ENCODE measurements at regions not wholly inside any gene's neighbourhood (a gene's known extent, or its start where the extent isn't known, plus 50 kb on each side); places are given as distances from the start of the nearest gene placed in this dataset.

DNA sequence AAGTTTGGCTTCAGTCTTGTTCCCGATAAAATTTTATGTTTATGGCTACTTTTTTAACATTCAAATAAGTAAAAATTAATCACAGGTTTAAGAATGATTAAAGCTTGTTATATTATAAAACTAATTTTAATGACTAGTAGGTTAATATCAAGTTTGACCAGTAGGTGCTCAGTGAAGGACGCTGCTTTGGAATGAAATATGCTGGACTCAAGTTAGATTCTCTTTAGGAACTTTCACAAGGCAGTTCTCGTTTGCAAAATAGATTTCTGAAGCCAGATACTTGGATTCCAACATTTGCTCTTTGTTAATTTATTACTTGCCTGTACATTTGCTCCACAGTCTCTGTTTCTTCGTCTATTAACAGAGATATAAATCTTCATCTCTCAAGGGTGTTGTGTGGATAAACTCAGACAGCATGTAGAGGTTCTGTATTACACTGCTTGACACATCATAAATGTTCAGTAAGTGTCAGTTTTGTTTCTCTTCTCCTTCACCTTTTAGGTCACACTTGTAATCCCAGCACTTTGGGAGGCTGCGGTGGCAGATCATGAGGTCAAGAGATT is 432.8 kb upstream of the CHRM3 start:
- H3K4me2 ChIP-seq: no peak overlapping the region
- no peaks in the 10 kb centered on the region for H4K20me1 ChIP-seq (ENCODE audit: insufficient read depth)
- no peaks in the 10 kb centered on the region for H3K79me2 ChIP-seq (ENCODE audit: low read depth)
- no peaks in the 10 kb centered on the region for H3K9me2 ChIP-seq (ENCODE audit: insufficient read depth)
- H3K9me3 ChIP-seq (ENCODE audit: insufficient read depth, low read depth): no peaks in the 10 kb centered on the region
- POLR2A ChIA-PET (ENCODE audit: unreplicated experiment): no interaction called here
- BruUV-seq (replicated peaks): no TSS peak
- intact Hi-C loops (cut with micrococcal nuclease; ENCODE audit: unreplicated experiment): loop anchor here (2.0 kb wide), 1 partner anchor 715 kb away; no protein-coding TSS in a partner anchor
- H3K4me3 ChIP-seq: no peak overlapping the region
- no peaks in the 10 kb centered on the region for H3K36me3 ChIP-seq (ENCODE audit: low read depth)
- no peak overlapping the region for H2AFZ ChIP-seq
- no peak overlapping the region for H3K27ac ChIP-seq
- no peaks in the 10 kb centered on the region for H3K4me1 ChIP-seq (replicated peaks; ENCODE audit: insufficient read depth)
- CTCF ChIA-PET: interaction anchor here (0.7 kb wide), 1 partner anchor 51 kb away, joined by 3 read pairs; no protein-coding TSS in a partner anchor
- no peaks in the 10 kb centered on the region for H3F3A ChIP-seq (ENCODE audit: insufficient read depth, low read depth)
- DNase-seq: no peak
- H3K27me3 ChIP-seq (ENCODE audit: insufficient read depth, low read depth): no peaks in the 10 kb centered on the region
- no peak for TF ChIP-seq EZH2 (IDR thresholded peaks at IDR 0.05; ENCODE audit: low read depth)
- peak; percentile 39; the same call in 1 of the 2 replicates for TF ChIP-seq CTCF (conservative IDR thresholded peaks at IDR 0.05)

DNA sequence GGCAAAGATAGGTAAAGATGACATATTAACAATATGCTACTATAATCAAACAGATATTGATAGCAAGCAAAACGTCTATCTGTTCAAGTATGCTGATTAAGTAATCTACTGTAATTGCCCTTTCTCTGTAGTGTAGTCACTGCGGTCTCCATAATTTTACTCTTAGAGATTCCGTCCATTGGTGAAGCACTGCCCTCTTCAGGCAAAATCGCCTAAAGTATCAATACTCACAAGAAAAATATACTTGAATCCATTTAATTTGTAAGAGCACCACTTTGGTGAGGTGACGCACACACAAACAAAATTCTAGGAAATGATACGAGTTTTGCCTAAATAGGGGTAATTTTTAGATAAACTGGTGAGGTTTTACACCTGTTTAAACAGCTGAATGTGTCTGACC is 434.6 kb upstream of the CHRM3 start:
- Histone ChIP-seq H3K79me2 (ENCODE audit: low read depth) (no peaks in the 10 kb centered on the region), H3K27ac (no peak overlapping the region), H3K9me3 (ENCODE audit: insufficient read depth, low read depth) (no peaks in the 10 kb centered on the region), H3K36me3 (ENCODE audit: low read depth) (no peaks in the 10 kb centered on the region), H2AFZ (no peak overlapping the region), H4K20me1 (ENCODE audit: insufficient read depth) (0 out of 2 replicates have a peak, but pooled peaks cover 2% of the 10 kb centered on the region), H3K27me3 (ENCODE audit: insufficient read depth, low read depth) (no peaks in the 10 kb centered on the region), H3K4me2 (no peak overlapping the region), H3F3A (ENCODE audit: insufficient read depth, low read depth) (no peaks in the 10 kb centered on the region), H3K9me2 (ENCODE audit: insufficient read depth) (no peaks in the 10 kb centered on the region), H3K4me1 (replicated peaks; ENCODE audit: insufficient read depth) (no peaks in the 10 kb centered on the region), H3K4me3 (no peak overlapping the region)
- intact Hi-C loops (cut with micrococcal nuclease; ENCODE audit: unreplicated experiment): loop anchor here (2.0 kb wide), 2 partner anchors 699 to 713 kb away; no protein-coding TSS in a partner anchor
- ChIA-PET CTCF (no interaction called here), POLR2A (ENCODE audit: unreplicated experiment) (no interaction called here)
- BruUV-seq (replicated peaks): no TSS peak
- TF ChIP-seq CTCF (conservative IDR thresholded peaks at IDR 0.05): peak; percentile 58
- no peak for TF ChIP-seq EZH2 (IDR thresholded peaks at IDR 0.05; ENCODE audit: low read depth)
- peak in 1 of 2 experiments; percentile 4 for DNase-seq

DNA sequence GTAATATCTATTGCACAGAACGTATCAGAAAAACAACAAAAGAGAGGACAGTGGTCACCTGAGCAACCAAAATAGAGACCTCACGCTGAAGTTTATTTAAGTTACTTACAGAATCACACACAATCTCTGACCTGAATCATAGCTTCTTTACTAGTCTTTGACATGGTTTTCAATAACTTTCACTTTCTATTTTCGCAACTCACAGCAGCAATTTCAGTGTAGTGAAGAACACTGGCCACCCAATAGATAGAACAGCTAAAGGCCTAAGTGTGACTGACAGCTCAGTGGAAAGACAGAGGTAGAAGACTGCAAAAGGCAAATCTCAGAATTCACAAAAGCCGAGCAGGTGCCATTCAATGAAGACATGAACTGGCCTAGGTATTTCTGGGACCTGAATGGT is 435.6 kb upstream of the CHRM3 start:
- intact Hi-C loops (cut with micrococcal nuclease; ENCODE audit: unreplicated experiment): loop anchor here (2.0 kb wide), 1 partner anchor 698 kb away; no protein-coding TSS in a partner anchor
- POLR2A ChIA-PET (ENCODE audit: unreplicated experiment): no interaction called here
- Histone ChIP-seq H3K27me3 (ENCODE audit: insufficient read depth, low read depth) (no peaks in the 10 kb centered on the region), H3K27ac (no peak overlapping the region), H2AFZ (no peak overlapping the region), H3K4me2 (peak overlapping the region; percentile 40), H3K9me3 (ENCODE audit: insufficient read depth, low read depth) (no peaks in the 10 kb centered on the region), H3K4me1 (replicated peaks; ENCODE audit: insufficient read depth) (no peaks in the 10 kb centered on the region), H3K9me2 (ENCODE audit: insufficient read depth) (no peaks in the 10 kb centered on the region), H4K20me1 (ENCODE audit: insufficient read depth) (peaks cover 2% of the 10 kb centered on the region; the same call in 1 of the 2 replicates), H3K79me2 (ENCODE audit: low read depth) (no peaks in the 10 kb centered on the region), H3F3A (ENCODE audit: insufficient read depth, low read depth) (no peaks in the 10 kb centered on the region), H3K36me3 (ENCODE audit: low read depth) (no peaks in the 10 kb centered on the region), H3K4me3 (peak overlapping the region; percentile 18; the same call in 1 of the 2 replicates)
- TF ChIP-seq CTCF (conservative IDR thresholded peaks at IDR 0.05): no peak
- no peak for TF ChIP-seq EZH2 (IDR thresholded peaks at IDR 0.05; ENCODE audit: low read depth)
- no TSS peak for BruUV-seq (replicated peaks)
- no peak for DNase-seq
- CTCF ChIA-PET: no interaction called here
